OCI-LY1 (cell line): ENCODE measurements at regions not wholly inside any gene's neighbourhood (a gene's known extent, or its start where the extent isn't known, plus 50 kb on each side); places are given as distances from the start of the nearest gene placed in this dataset.

ENCODE experiments used
- H2AFZ ChIP-seq: fragments of 200-600 bp; sonication (generic), shearing (Covaris generic); 2 replicates; pipeline ENCODE4 v1.6.0; 2014; ENCODE audit warnings: antibody characterized with exemption, mild to moderate bottlenecking, low read length
- H3F3A ChIP-seq: fragments of 200-600 bp; sonication (generic), shearing (Covaris generic); 2 replicates; pipeline ENCODE4 v1.6.0; 2014; ENCODE audit warnings: mild to moderate bottlenecking, antibody characterized with exemption, low read length, moderate library complexity; ENCODE audit not compliant: insufficient read depth
- H3K27ac ChIP-seq: fragments of 200-600 bp; sonication (generic); 2 replicates; pipeline ENCODE4 v1.5.1; 2014; ENCODE audit warnings: low read length, mixed run types, mild to moderate bottlenecking, low read depth; ENCODE audit not compliant: poor library complexity, severe bottlenecking
- H3K27me3 ChIP-seq: fragments of 200-600 bp; sonication (generic); 2 replicates; pipeline ENCODE4 v1.6.0; 2014; ENCODE audit warnings: antibody characterized with exemption, mild to moderate bottlenecking, low read length, moderate library complexity; ENCODE audit not compliant: insufficient read depth
- H3K36me3 ChIP-seq: fragments of 200-600 bp; sonication (generic); 2 replicates; pipeline ENCODE4 v1.6.1; 2014; ENCODE audit warnings: mild to moderate bottlenecking, antibody characterized with exemption, low read length, moderate library complexity, mixed read lengths; ENCODE audit not compliant: insufficient read depth
- H3K4me1 ChIP-seq: fragments of 200-600 bp; sonication (generic); 2 replicates; pipeline ENCODE4 v1.5.1; 2014; ENCODE audit warnings: mild to moderate bottlenecking, low read length, moderate library complexity; ENCODE audit not compliant: insufficient read depth, severe bottlenecking
- H3K4me2 ChIP-seq: fragments of 200-600 bp; sonication (generic), shearing (Covaris generic); 2 replicates; pipeline ENCODE4 v1.6.1; 2014; ENCODE audit warnings: low read length
- H3K4me3 ChIP-seq: fragments of 200-600 bp; sonication (generic); 2 replicates; pipeline ENCODE4 v1.5.1; 2014; ENCODE audit warnings: low read length, low read depth, mild to moderate bottlenecking, mixed read lengths; ENCODE audit not compliant: poor library complexity, severe bottlenecking
- H3K79me2 ChIP-seq: fragments of 200-600 bp; shearing (Covaris generic); 2 replicates; pipeline ENCODE4 v1.6.1; 2016; ENCODE audit warnings: mixed run types, low read length, mixed read lengths; ENCODE audit not compliant: insufficient read depth
- H3K9ac ChIP-seq: fragments of 200-600 bp; sonication (generic), shearing (Covaris generic); 2 replicates; pipeline ENCODE4 v1.6.1; 2014; ENCODE audit warnings: mild to moderate bottlenecking, low read length, mixed read lengths
- H3K9me2 ChIP-seq: fragments of 200-600 bp; sonication (generic), shearing (Covaris generic); 2 replicates; pipeline ENCODE4 v1.6.1; 2014; ENCODE audit warnings: low read depth, mild to moderate bottlenecking, low read length, mixed read lengths
- H3K9me3 ChIP-seq: fragments of 200-600 bp; shearing (Covaris generic); 2 replicates; pipeline ENCODE4 v1.6.1; 2014; ENCODE audit warnings: low read length, mixed read lengths
- H4K20me1 ChIP-seq: fragments of 200-600 bp; sonication (generic), shearing (Covaris generic); 2 replicates; pipeline ENCODE4 v1.6.0; 2016; ENCODE audit warnings: mild to moderate bottlenecking, low read length; ENCODE audit not compliant: insufficient read depth
- CTCF ChIP-seq: fragments of 200-600 bp; sonication (generic), shearing (Covaris generic); IDR thresholded peaks from 2 replicates; pipeline ENCODE4 v1.5.1; 2017; ENCODE audit warnings: mild to moderate bottlenecking, antibody characterized with exemption, low read length, moderate library complexity, mixed read lengths
- EZH2 ChIP-seq: fragments of 200-600 bp; sonication (generic), shearing (Covaris generic); IDR thresholded peaks from 2 replicates; pipeline ENCODE4 v1.8.0; 2017; ENCODE audit warnings: borderline replicate concordance, mixed run types, mild to moderate bottlenecking, antibody characterized with exemption, low read length, moderate library complexity, mixed read lengths

GRCh38 chr9:81053298-81054025, 635.9 kb downstream of the TLE1 start:
- TF ChIP-seq CTCF (no peak), EZH2 (no peak)

DNA sequence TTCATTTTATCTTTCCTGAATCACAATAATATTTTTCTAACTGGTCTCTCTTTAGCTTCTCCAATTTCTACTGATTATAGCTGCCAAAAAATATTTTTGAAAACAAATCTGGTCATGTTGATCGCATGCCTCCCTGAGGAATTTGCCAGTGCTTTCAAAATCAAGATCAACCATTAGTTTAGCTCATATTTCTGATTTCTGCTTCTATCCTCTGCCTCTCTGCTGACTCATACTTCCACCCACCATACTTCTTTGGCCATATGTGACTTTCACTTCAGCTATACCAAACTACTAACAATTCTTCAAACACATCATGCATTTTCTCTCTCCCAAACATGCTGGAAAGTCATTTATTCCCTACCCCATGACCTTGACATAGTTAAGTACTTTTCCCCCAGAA, 636.5 kb downstream of the TLE1 start:
- Histone ChIP-seq H3K9me2 (no peaks in the 10 kb centered on the region), H3K4me1 (no peaks in the 10 kb centered on the region), H3F3A (no peaks in the 10 kb centered on the region), H3K4me2 (no peak overlapping the region), H4K20me1 (no peaks in the 10 kb centered on the region), H3K27ac (no peak overlapping the region), H3K9ac (no peak overlapping the region), H3K27me3 (no peaks in the 10 kb centered on the region), H3K36me3 (no peaks in the 10 kb centered on the region), H3K79me2 (no peaks in the 10 kb centered on the region), H3K4me3 (no peak overlapping the region), H2AFZ (no peak overlapping the region), H3K9me3 (no peaks in the 10 kb centered on the region)
- TF ChIP-seq EZH2 (no peak), CTCF (no peak)

More at GRCh38 chr9:81053298-81054025, 635.9 kb downstream of the TLE1 start:
- H3K27me3 ChIP-seq = no peaks in the 10 kb centered on the region
- H3K9me2 ChIP-seq = no peaks in the 10 kb centered on the region
- no peak overlapping the region for H3K27ac ChIP-seq
- H2AFZ ChIP-seq = no peak overlapping the region
- H3F3A ChIP-seq = no peaks in the 10 kb centered on the region
- H3K4me3 ChIP-seq = no peak overlapping the region
- H3K9me3 ChIP-seq = no peaks in the 10 kb centered on the region
- no peak overlapping the region for H3K4me2 ChIP-seq
- no peak overlapping the region for H3K9ac ChIP-seq
- H4K20me1 ChIP-seq = no peaks in the 10 kb centered on the region
- no peaks in the 10 kb centered on the region for H3K36me3 ChIP-seq
- H3K4me1 ChIP-seq = no peaks in the 10 kb centered on the region
- H3K79me2 ChIP-seq = no peaks in the 10 kb centered on the region

DNA sequence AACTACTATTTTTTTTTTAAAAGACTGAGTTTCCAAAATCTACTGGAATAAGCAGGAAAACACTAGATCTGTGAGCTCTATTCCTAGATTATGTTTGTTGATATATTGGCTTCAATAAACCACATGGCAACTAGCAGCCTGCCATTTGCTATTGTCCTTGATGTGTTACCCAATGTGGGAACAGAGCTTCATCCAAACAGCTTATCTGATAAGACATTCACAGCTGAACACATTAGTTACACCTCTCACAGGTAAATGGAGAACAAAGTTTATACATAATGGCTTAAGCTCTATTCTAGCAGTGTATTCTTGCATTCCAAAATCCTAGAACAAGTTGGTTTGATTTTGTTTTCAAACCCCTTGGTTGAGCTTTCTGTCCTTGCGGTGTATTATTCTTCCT, 642.1 kb downstream of the TLE1 start:
- Histone ChIP-seq H3K4me2 (no peak overlapping the region), H3K4me1 (no peaks in the 10 kb centered on the region), H3K9ac (no peak overlapping the region), H3K36me3 (no peaks in the 10 kb centered on the region), H3K4me3 (no peak overlapping the region), H3K79me2 (no peaks in the 10 kb centered on the region), H3K9me3 (no peaks in the 10 kb centered on the region), H3K27ac (no peak overlapping the region), H2AFZ (no peak overlapping the region), H4K20me1 (no peaks in the 10 kb centered on the region), H3K27me3 (no peaks in the 10 kb centered on the region), H3K9me2 (no peaks in the 10 kb centered on the region), H3F3A (no peaks in the 10 kb centered on the region)
- TF ChIP-seq CTCF = no peak
- no peak for TF ChIP-seq EZH2
